ENCODE measurements at regions not wholly inside any gene's neighbourhood (a gene's known extent, or its start where the extent isn't known, plus 50 kb on each side); places are given as distances from the start of the nearest gene placed in this dataset.

- no peak for TF ChIP-seq POLR2A (IDR thresholded peaks at IDR 0.05)
- TF ChIP-seq EP300 (IDR thresholded peaks at IDR 0.05), result no peak
- TF ChIP-seq CTCF (IDR thresholded peaks at IDR 0.05), result no peak
Measured at GRCh38 chr5:88404405-88404804, 135.8 kb upstream of the TMEM161B start.
